GM23338 (cell line): ENCODE measurements at regions not wholly inside any gene's neighbourhood (a gene's known extent, or its start where the extent isn't known, plus 50 kb on each side); places are given as distances from the start of the nearest gene placed in this dataset.

Experiments used
- ATAC-seq: fragments of 200-7000 bp; cut with Tn5 transposase; 3 replicates; pipeline ENCODE4 v1.9.1; 2020
- DNase-seq: peaks from one replicate; pipeline ENCODE4 v3.0.0-alpha.2; 2015; ENCODE audit warnings: low spot score
- H2AFZ ChIP-seq: fragments of 200-600 bp; sonication (generic); 2 replicates; pipeline ENCODE4 v1.8.0; 2016; ENCODE audit warnings: antibody characterized with exemption, mild to moderate bottlenecking, moderate library complexity
- H3F3A ChIP-seq: fragments of 200-600 bp; sonication (generic); replicated peaks from 2 replicates; pipeline ENCODE4 v1.8.0; 2017; ENCODE audit warnings: antibody characterized with exemption, mixed run types, low read depth
- H3K27ac ChIP-seq: fragments of 200-600 bp; sonication (generic); 2 replicates; pipeline ENCODE4 v1.6.1; 2016; ENCODE audit warnings: low read depth
- H3K27me3 ChIP-seq: fragments of 200-600 bp; sonication (generic); 2 replicates; pipeline ENCODE4 v1.8.0; 2016; ENCODE audit warnings: mild to moderate bottlenecking, mixed run types, moderate library complexity; ENCODE audit not compliant: insufficient read depth
- H3K36me3 ChIP-seq: fragments of 200-600 bp; sonication (generic); 2 replicates; pipeline ENCODE4 v1.8.0; 2016; ENCODE audit warnings: mild to moderate bottlenecking; ENCODE audit not compliant: insufficient read depth
- H3K4me1 ChIP-seq: fragments of 200-600 bp; sonication (generic); 2 replicates; pipeline ENCODE4 v1.8.0; 2016; ENCODE audit warnings: mild to moderate bottlenecking, moderate library complexity; ENCODE audit not compliant: insufficient read depth
- H3K4me2 ChIP-seq: fragments of 200-600 bp; sonication (generic); 2 replicates; pipeline ENCODE4 v1.7.1; 2017; ENCODE audit warnings: mixed run types
- H3K4me3 ChIP-seq: fragments of 200-600 bp; sonication (generic); 2 replicates; pipeline ENCODE4 v1.6.1; 2016; ENCODE audit warnings: mixed run types
- H3K79me2 ChIP-seq: fragments of 200-600 bp; sonication (generic); replicated peaks from 2 replicates; pipeline ENCODE4 v1.8.0; 2017; ENCODE audit warnings: mild to moderate bottlenecking; ENCODE audit not compliant: insufficient read depth
- H3K9me2 ChIP-seq: fragments of 200-600 bp; sonication (generic); 2 replicates; pipeline ENCODE4 v1.8.0; 2017; ENCODE audit not compliant: insufficient read depth
- H4K20me1 ChIP-seq: fragments of 200-600 bp; sonication (generic); replicated peaks from 2 replicates; pipeline ENCODE4 v1.8.0; 2017; ENCODE audit warnings: mild to moderate bottlenecking; ENCODE audit not compliant: insufficient read depth
- H3K27ac Mint-ChIP-seq: 2 replicates; pipeline ENCODE4 v1.8.0; 2020; ENCODE audit warnings: inconsistent platforms, mild to moderate bottlenecking, moderate library complexity, mixed read lengths
- H3K27me3 Mint-ChIP-seq: 3 replicates; pipeline ENCODE4 v1.8.0; 2022; ENCODE audit warnings: low read depth, mild to moderate bottlenecking, moderate library complexity, mixed read lengths, inconsistent platforms; ENCODE audit not compliant: insufficient read depth, poor library complexity
- H3K36me3 Mint-ChIP-seq: 3 replicates; pipeline ENCODE4 v1.8.0; 2021; ENCODE audit warnings: low read depth, mild to moderate bottlenecking, inconsistent platforms, moderate library complexity, mixed read lengths
- H3K4me1 Mint-ChIP-seq: 3 replicates; pipeline ENCODE4 v1.8.0; 2020; ENCODE audit warnings: mild to moderate bottlenecking, inconsistent platforms, mixed read lengths
- H3K4me3 Mint-ChIP-seq: 3 replicates; pipeline ENCODE4 v1.8.0; 2021; ENCODE audit warnings: moderate library complexity, mild to moderate bottlenecking, inconsistent platforms, mixed read lengths
- H3K9me3 Mint-ChIP-seq: 3 replicates; pipeline ENCODE4 v1.8.0; 2020; ENCODE audit warnings: moderate library complexity, mild to moderate bottlenecking, inconsistent platforms, mixed read lengths
- CTCF ChIP-seq, 2 experiments: fragments of 200-600 bp in 1 of 2; sonication (generic) in 1 of 2; conservative IDR thresholded peaks; 2 replicates each; pipeline versions ENCODE4 v1.5.1 to v1.6.1; 2016 to 2017; ENCODE audit warnings: antibody characterized with exemption in 2 of 2, low read depth in 2 of 2, mild to moderate bottlenecking in 2 of 2, moderate library complexity in 1 of 2
- EZH2 ChIP-seq: fragments of 200-600 bp; sonication (generic); IDR thresholded peaks from one replicate; pipeline ENCODE4 v1.8.0; 2017; ENCODE audit warnings: antibody characterized with exemption, mild to moderate bottlenecking, low read depth; ENCODE audit not compliant: unreplicated experiment
- NANOG ChIP-seq: IDR thresholded peaks from 2 replicates; pipeline ENCODE4 v1.6.1; 2016; ENCODE audit warnings: antibody characterized with exemption, borderline replicate concordance
- REST ChIP-seq: IDR thresholded peaks from one replicate; pipeline ENCODE4 v1.6.1; 2018; ENCODE audit warnings: antibody characterized with exemption; ENCODE audit not compliant: unreplicated experiment
- STAT1 ChIP-seq: IDR thresholded peaks from one replicate; pipeline ENCODE4 v1.6.1; 2016; ENCODE audit warnings: antibody characterized with exemption; ENCODE audit not compliant: unreplicated experiment
- ZNF114 ChIP-seq: fragments of 250-450 bp; sonication (Bioruptor Pico); IDR thresholded peaks from 2 replicates; pipeline ENCODE4 v1.5.0; 2020; ENCODE audit warnings: mild to moderate bottlenecking, moderate library complexity
- ZNF462 ChIP-seq: fragments of 250-450 bp; sonication (Bioruptor Pico); IDR thresholded peaks from 2 replicates; pipeline ENCODE4 v1.5.0; 2020; ENCODE audit warnings: mild to moderate bottlenecking, moderate library complexity

DNA sequence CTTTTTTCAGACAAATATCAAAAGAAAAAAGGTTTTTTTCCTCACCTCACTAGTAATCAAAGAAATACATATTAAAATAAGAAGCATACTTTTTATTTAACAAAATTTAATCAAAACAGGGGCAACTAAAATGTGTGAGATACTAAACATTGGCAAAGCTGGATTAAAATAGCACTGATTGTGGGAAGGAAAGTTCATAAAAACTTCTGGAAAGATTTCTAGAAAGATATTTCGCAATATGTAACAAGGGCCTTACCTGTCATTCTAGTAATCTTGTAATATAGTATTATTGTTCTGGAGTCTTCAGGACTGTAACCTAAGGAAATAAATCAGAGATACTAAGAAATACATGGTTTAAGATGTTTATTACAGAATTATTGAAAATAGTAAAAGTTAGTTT, 482.5 kb downstream of the SUCLA2 start (continued):
- TF ChIP-seq ZNF462: no peak

GRCh38 chr13:47511647-47512046, 489.4 kb downstream of the SUCLA2 start:
- H3K36me3 Mint-ChIP-seq: no peaks in the 10 kb centered on the region; the same call in 2 of the 3 replicates
- H3K27ac Mint-ChIP-seq: no peak overlapping the region
- Histone ChIP-seq H4K20me1 (no peaks in the 10 kb centered on the region), H3F3A (no peaks in the 10 kb centered on the region), H3K79me2 (no peaks in the 10 kb centered on the region), H3K27me3 (no peaks in the 10 kb centered on the region), H3K4me3 (no peak overlapping the region), H3K36me3 (no peaks in the 10 kb centered on the region), H3K4me2 (no peak overlapping the region), H3K27ac (no peak overlapping the region), H3K4me1 (no peaks in the 10 kb centered on the region), H2AFZ (no peak overlapping the region), H3K9me2 (no peaks in the 10 kb centered on the region)
- no peak for ATAC-seq
- 0 out of 3 replicates have a peak, but pooled peaks cover 3% of the 10 kb centered on the region for H3K4me1 Mint-ChIP-seq
- H3K4me3 Mint-ChIP-seq: no peak overlapping the region
- DNase-seq: no peak
- H3K9me3 Mint-ChIP-seq: peaks cover 9% of the 10 kb centered on the region; the same call in 2 of the 3 replicates
- H3K27me3 Mint-ChIP-seq: no peaks in the 10 kb centered on the region
- no peak for TF ChIP-seq CTCF (conservative IDR thresholded peaks at IDR 0.05; ENCODE audit: low read depth in 2 of 2)
- no peak for TF ChIP-seq REST
- TF ChIP-seq ZNF114 (CRISPR knock-in tag): no peak
- TF ChIP-seq STAT1: no peak
- TF ChIP-seq NANOG: no peak
- TF ChIP-seq EZH2: no peak
